CD4-positive, alpha-beta T cell (primary cell): ENCODE measurements at regions not wholly inside any gene's neighbourhood (a gene's known extent, or its start where the extent isn't known, plus 50 kb on each side); places are given as distances from the start of the nearest gene placed in this dataset.

ENCODE experiments used
- ATAC-seq: fragments of 200-7000 bp; cut with Tn5 transposase; one replicate; pipeline ENCODE4 v1.10.0; 2022; ENCODE audit warnings: mild to moderate bottlenecking; ENCODE audit not compliant: poor library complexity
- CTCF ChIA-PET: fragments of 350-600 bp; sonication (Branson Sonifier 250); formaldehyde crosslinking; loops from one replicate; lab custom pipeline; 2021; ENCODE audit warnings: antibody characterized with exemption, inconsistent platforms; lab: Charles Lee
- POLR2A ChIA-PET: fragments of 350-600 bp; sonication (Branson Sonifier 250); formaldehyde crosslinking; loops from one replicate; lab custom pipeline; 2021; ENCODE audit warnings: antibody characterized with exemption, inconsistent platforms; lab: Charles Lee
- DNase-seq, 14 experiments: peaks; one replicate each; pipeline ENCODE4 v3.0.0-alpha.2; 2013 to 2020; ENCODE audit warnings: mixed read lengths in 2 of 14
- H3K27ac ChIP-seq, 2 donors: one replicate each; pipeline versions ENCODE4 v1.5.1 to v1.7.0; 2013; ENCODE audit warnings: low read length in 2 of 2, low read depth in 1 of 2, mild to moderate bottlenecking in 1 of 2
- H3K27me3 ChIP-seq, 2 experiments: 1 replicate in 1 of 2; 2 replicates in 1 of 2; pipeline versions ENCODE4 v1.6.1 to v1.7.0; 2013; ENCODE audit warnings: low read length in 2 of 2, control low read depth in 1 of 2, mild to moderate bottlenecking in 1 of 2, moderate library complexity in 1 of 2; ENCODE audit not compliant: insufficient read depth in 2 of 2, control insufficient read depth in 1 of 2
- H3K36me3 ChIP-seq: one replicate; pipeline ENCODE4 v1.6.1; 2013; ENCODE audit warnings: low read length, control low read depth; ENCODE audit not compliant: insufficient read depth
- H3K4me1 ChIP-seq: one replicate; pipeline ENCODE4 v1.6.1; 2013; ENCODE audit warnings: low read length, control low read depth; ENCODE audit not compliant: insufficient read depth
- H3K4me3 ChIP-seq: one replicate; pipeline ENCODE4 v1.5.1; 2013; ENCODE audit warnings: mild to moderate bottlenecking, low read length, moderate library complexity
- H3K9me3 ChIP-seq, 2 experiments: 1 replicate in 1 of 2; 2 replicates in 1 of 2; pipeline versions ENCODE4 v1.6.1 to v1.7.0; 2013; ENCODE audit warnings: low read length in 2 of 2, mild to moderate bottlenecking in 2 of 2, control low read depth in 1 of 2, moderate library complexity in 1 of 2; ENCODE audit not compliant: control insufficient read depth in 1 of 2, insufficient read depth in 1 of 2
- H3K27ac Mint-ChIP-seq: one replicate; pipeline ENCODE4 v1.8.0; 2020; ENCODE audit warnings: mixed read lengths
- H3K27me3 Mint-ChIP-seq: one replicate; pipeline ENCODE4 v1.8.0; 2021; ENCODE audit warnings: mixed read lengths
- H3K36me3 Mint-ChIP-seq: one replicate; pipeline ENCODE4 v1.8.0; 2021; ENCODE audit warnings: low read depth, mixed read lengths
- H3K4me1 Mint-ChIP-seq: one replicate; pipeline ENCODE4 v1.8.0; 2021; ENCODE audit warnings: low read depth, mixed read lengths
- H3K4me3 Mint-ChIP-seq: one replicate; pipeline ENCODE4 v1.8.0; 2020; ENCODE audit warnings: mild to moderate bottlenecking, mixed read lengths
- H3K9me3 Mint-ChIP-seq: one replicate; pipeline ENCODE4 v1.8.0; 2020; ENCODE audit warnings: mixed read lengths
- CTCF ChIP-seq: fragments of 200-600 bp; IDR thresholded peaks from one replicate; pipeline ENCODE4 v1.8.0; 2022; ENCODE audit warnings: antibody characterized with exemption, mild to moderate bottlenecking
- intact Hi-C, 2 experiments: fragments of 100-400 bp; cut with DNase I in 1 of 2; cut with micrococcal nuclease in 1 of 2; formaldehyde crosslinking; loops; one replicate each; pipeline versions ENCODE4 v1.15.1 to v1.9.0; 2023 to 2025; cut with DNase I, micrococcal nuclease

GRCh38 chr2:12417786-12418185, 298.9 kb upstream of the TRIB2 start:
- Histone ChIP-seq H3K4me3 (no peak overlapping the region), H3K27ac (no peak overlapping the region), H3K9me3 (no peaks in the 10 kb centered on the region), H3K4me1 (peaks cover 19% of the 10 kb centered on the region), H3K36me3 (no peaks in the 10 kb centered on the region), H3K27me3 (no peaks in the 10 kb centered on the region)
- no peaks in the 10 kb centered on the region for H3K27me3 Mint-ChIP-seq
- no peaks in the 10 kb centered on the region for H3K36me3 Mint-ChIP-seq
- no peak overlapping the region for H3K4me3 Mint-ChIP-seq
- TF ChIP-seq CTCF, result no peak
- DNase-seq, result no peak
- intact Hi-C loops, result loop anchor here (2.0 to 5.0 kb wide), 5 partner anchors 190 to 590 kb away; no protein-coding TSS in a partner anchor
- H3K27ac Mint-ChIP-seq, result no peak overlapping the region
- peaks cover 57% of the 10 kb centered on the region for H3K4me1 Mint-ChIP-seq
- no peak for ATAC-seq
- CTCF ChIA-PET, result no interaction called here
- H3K9me3 Mint-ChIP-seq, result no peaks in the 10 kb centered on the region
- POLR2A ChIA-PET, result interaction anchor here (0.7 kb wide), 1 partner anchor 293 kb away, joined by 3 read pairs; no protein-coding TSS in a partner anchor

- no peaks in the 10 kb centered on the region for H3K9me3 Mint-ChIP-seq
- TF ChIP-seq CTCF, result no peak
- intact Hi-C loops, result loop anchor here (5.0 kb wide), 4 partner anchors 187 to 587 kb away; no protein-coding TSS in a partner anchor
- no peaks in the 10 kb centered on the region for H3K27me3 Mint-ChIP-seq
- no peaks in the 10 kb centered on the region for H3K36me3 ChIP-seq
- no peak overlapping the region for H3K27ac ChIP-seq
- POLR2A ChIA-PET, result interaction anchor here (1.2 to 1.9 kb wide), 2 partner anchors 297 to 309 kb away, joined by 3 to 8 read pairs; partner anchors contain the start of gene TRIB2
- H3K36me3 Mint-ChIP-seq, result no peaks in the 10 kb centered on the region
- H3K4me3 Mint-ChIP-seq, result no peak overlapping the region
- CTCF ChIA-PET, result no interaction called here
- H3K4me3 ChIP-seq, result no peak overlapping the region
- H3K27me3 ChIP-seq, result no peaks in the 10 kb centered on the region
- H3K4me1 ChIP-seq, result peaks cover 15% of the 10 kb centered on the region
- peak in 1 of 14 experiments; percentile 35 for DNase-seq
- peak overlapping the region; percentile 40 for H3K27ac Mint-ChIP-seq
- ATAC-seq, result no peak
- peaks cover 56% of the 10 kb centered on the region for H3K4me1 Mint-ChIP-seq
- no peaks in the 10 kb centered on the region for H3K9me3 ChIP-seq
Measured at GRCh38 chr2:12419803-12420202, 296.9 kb upstream of the TRIB2 start.

GRCh38 chr2:12421046-12421445, 295.7 kb upstream of the TRIB2 start:
- Histone ChIP-seq H3K27me3 (no peaks in the 10 kb centered on the region), H3K4me1 (peaks cover 15% of the 10 kb centered on the region), H3K36me3 (no peaks in the 10 kb centered on the region), H3K27ac (no peak overlapping the region), H3K4me3 (no peak overlapping the region), H3K9me3 (no peaks in the 10 kb centered on the region)
- DNase-seq (no peak), ATAC-seq (no peak)
- H3K4me1 Mint-ChIP-seq, result peaks cover 51% of the 10 kb centered on the region
- no peaks in the 10 kb centered on the region for H3K9me3 Mint-ChIP-seq
- no peaks in the 10 kb centered on the region for H3K27me3 Mint-ChIP-seq
- CTCF ChIA-PET, result interaction anchor here (1.4 kb wide), 1 partner anchor 296 kb away, joined by 4 read pairs; the partner anchor contains the start of gene TRIB2
- POLR2A ChIA-PET, result interaction anchor here (1.2 kb wide), 1 partner anchor 308 kb away, joined by 3 read pairs; no protein-coding TSS in a partner anchor
- intact Hi-C loops, result no loop called here
- H3K36me3 Mint-ChIP-seq, result no peaks in the 10 kb centered on the region
- TF ChIP-seq CTCF, result no peak
- H3K27ac Mint-ChIP-seq, result no peak overlapping the region
- no peak overlapping the region for H3K4me3 Mint-ChIP-seq
